ENCODE measurements at regions not wholly inside any gene's neighbourhood (a gene's known extent, or its start where the extent isn't known, plus 50 kb on each side); places are given as distances from the start of the nearest gene placed in this dataset.

- no TSS peak for BruUV-seq (replicated peaks)
- H3K36me3 ChIP-seq (ENCODE audit: control insufficient read depth, insufficient read depth, low read length), result no peaks in the 10 kb centered on the region
- Mint-ChIP-seq H3K27ac (ENCODE audit: unreplicated experiment) (no peak overlapping the region), H3K27me3 (ENCODE audit: insufficient read depth, unreplicated experiment) (peaks cover 43% of the 10 kb centered on the region), H3K4me1 (ENCODE audit: low read depth, unreplicated experiment) (no peaks in the 10 kb centered on the region), H3K36me3 (ENCODE audit: insufficient read depth, unreplicated experiment) (no peaks in the 10 kb centered on the region), H3K9me3 (ENCODE audit: unreplicated experiment) (no peaks in the 10 kb centered on the region), H3K4me3 (ENCODE audit: unreplicated experiment) (no peak overlapping the region)
- ChIA-PET CTCF (no interaction called here), POLR2A (no interaction called here)
- no peak overlapping the region for H3K4me3 ChIP-seq (ENCODE audit: low read depth, low read length)
- H3K27me3 ChIP-seq (replicated peaks; ENCODE audit: control insufficient read depth, insufficient read depth, low read length), result peaks cover 6% of the 10 kb centered on the region
- DNase-seq, result no peak
- no peak for TF ChIP-seq CTCF (IDR thresholded peaks at IDR 0.05; ENCODE audit: insufficient read depth in 1 of 2, low read depth in 1 of 2, low read length in 1 of 2, severe bottlenecking in 1 of 2, unreplicated experiment in 1 of 2)
- no peaks in the 10 kb centered on the region for H3K4me1 ChIP-seq
- H3K9me3 ChIP-seq, result no peaks in the 10 kb centered on the region
- intact Hi-C loops (cut with micrococcal nuclease; ENCODE audit: unreplicated experiment), result no loop called here
These were observed 62.0 kb downstream of the ENGASE start for GRCh38 chr17:79136596-79136995.

Measured in Caco-2 (cell line).